Thymus (tissue), 11 donors: ENCODE measurements at regions not wholly inside any gene's neighbourhood (a gene's known extent, or its start where the extent isn't known, plus 50 kb on each side); places are given as distances from the start of the nearest gene placed in this dataset.

ENCODE experiments used
- DNase-seq, 9 donors: peaks; one replicate each; pipeline ENCODE4 v3.0.0-alpha.2; 2013; ENCODE audit warnings: low spot score in 9 of 9, low read depth in 6 of 9, missing footprints in 1 of 9
- H3K27ac ChIP-seq, 2 donors: one replicate each; pipeline ENCODE4 v1.5.1; 2013; ENCODE audit warnings: control low read depth in 1 of 2, low read depth in 1 of 2, low read length in 1 of 2, mild to moderate bottlenecking in 1 of 2, moderate library complexity in 1 of 2
- H3K27me3 ChIP-seq, 2 donors: one replicate each; pipeline ENCODE4 v1.5.1; 2013; ENCODE audit warnings: low read length in 1 of 2; ENCODE audit not compliant: control insufficient read depth in 2 of 2, insufficient read depth in 1 of 2
- H3K36me3 ChIP-seq, 2 donors: one replicate each; pipeline ENCODE4 v1.5.1; 2013; ENCODE audit warnings: low read length in 1 of 2, mild to moderate bottlenecking in 1 of 2, moderate library complexity in 1 of 2; ENCODE audit not compliant: control insufficient read depth in 2 of 2, insufficient read depth in 2 of 2
- H3K4me1 ChIP-seq, 2 donors: one replicate each; pipeline ENCODE4 v1.5.1; 2013; ENCODE audit warnings: low read length in 2 of 2; ENCODE audit not compliant: control insufficient read depth in 2 of 2, insufficient read depth in 2 of 2
- H3K4me3 ChIP-seq, 2 donors: one replicate each; pipeline ENCODE4 v1.5.1; 2013; ENCODE audit warnings: low read length in 2 of 2, control low read depth in 1 of 2, mild to moderate bottlenecking in 1 of 2
- H3K9me3 ChIP-seq, 2 donors: one replicate each; pipeline ENCODE4 v1.5.1; 2013; ENCODE audit warnings: low read length in 1 of 2, mild to moderate bottlenecking in 1 of 2; ENCODE audit not compliant: control insufficient read depth in 2 of 2, insufficient read depth in 1 of 2
- WGBS: extraction: QIAGEN DNeasy Blood & Tissue Kit; methylation state at CpG from one replicate; pipeline ENCODE4 v1.1.7; 2013; 5-methylcytosine and 5-hydroxymethylcytosine counted together
- donor health status: healthy.

GRCh38 chr3:10762116-10762515 is 53.9 kb upstream of the SLC6A11 start:
- H3K9me3 ChIP-seq: no peaks in the 10 kb centered on the region
- no peak for DNase-seq
- no peaks in the 10 kb centered on the region for H3K4me1 ChIP-seq
- peaks cover 0 to 17% of the 10 kb centered on the region in 2 donors for H3K27me3 ChIP-seq
- H3K36me3 ChIP-seq: no peaks in the 10 kb centered on the region
- WGBS: 68% methylated on average over 5 of the region's 5 CpGs
- no peak overlapping the region for H3K4me3 ChIP-seq
- no peak overlapping the region for H3K27ac ChIP-seq

GRCh38 chr3:10762611-10763247 is 53.3 kb upstream of the SLC6A11 start:
- Histone ChIP-seq H3K36me3 (no peaks in the 10 kb centered on the region), H3K4me3 (no peak overlapping the region), H3K4me1 (no peaks in the 10 kb centered on the region), H3K27ac (no peak overlapping the region), H3K9me3 (no peaks in the 10 kb centered on the region), H3K27me3 (peaks cover 0 to 17% of the 10 kb centered on the region in 2 donors)
- 80% methylated on average over 9 of the region's 9 CpGs for WGBS
- no peak for DNase-seq

GRCh38 chr3:10763248-10763620 is 52.8 kb upstream of the SLC6A11 start:
- peaks cover 0 to 17% of the 10 kb centered on the region in 2 donors for H3K27me3 ChIP-seq
- no peak overlapping the region for H3K4me3 ChIP-seq
- no peaks in the 10 kb centered on the region for H3K4me1 ChIP-seq
- no peaks in the 10 kb centered on the region for H3K9me3 ChIP-seq
- no peaks in the 10 kb centered on the region for H3K36me3 ChIP-seq
- WGBS: 92% methylated on average over 9 of the region's 9 CpGs
- no peak for DNase-seq
- no peak overlapping the region for H3K27ac ChIP-seq

GRCh38 chr3:10763817-10764258 is 52.2 kb upstream of the SLC6A11 start:
- Histone ChIP-seq H3K4me3 (no peak overlapping the region), H3K36me3 (no peaks in the 10 kb centered on the region), H3K9me3 (no peaks in the 10 kb centered on the region), H3K27me3 (peaks cover 0 to 17% of the 10 kb centered on the region in 2 donors), H3K27ac (no peak overlapping the region), H3K4me1 (no peaks in the 10 kb centered on the region)
- DNase-seq: no peak
- 87% methylated on average over 10 of the region's 10 CpGs for WGBS

- peaks cover 0 to 17% of the 10 kb centered on the region in 2 donors for H3K27me3 ChIP-seq
- H3K4me3 ChIP-seq: no peak overlapping the region
- no peaks in the 10 kb centered on the region for H3K4me1 ChIP-seq
- H3K27ac ChIP-seq: no peak overlapping the region
- DNase-seq: no peak
- WGBS: 67% methylated on average over 32 of the region's 32 CpGs
- no peaks in the 10 kb centered on the region for H3K9me3 ChIP-seq
- no peaks in the 10 kb centered on the region for H3K36me3 ChIP-seq
Observed at GRCh38 chr3:10764259-10765051, 51.6 kb upstream of the SLC6A11 start.

- no peak overlapping the region for H3K27ac ChIP-seq
- WGBS: 81% methylated on average over 4 of the region's 4 CpGs
- no peaks in the 10 kb centered on the region for H3K9me3 ChIP-seq
- no peak overlapping the region for H3K4me3 ChIP-seq
- H3K27me3 ChIP-seq: peaks cover 0 to 17% of the 10 kb centered on the region in 2 donors
- H3K4me1 ChIP-seq: no peaks in the 10 kb centered on the region
- no peak for DNase-seq
- no peaks in the 10 kb centered on the region for H3K36me3 ChIP-seq
Observed at GRCh38 chr3:10766049-10766705, 49.9 kb upstream of the SLC6A11 start.
